Endothelial cell of umbilical vein (primary cell): ENCODE measurements at regions not wholly inside any gene's neighbourhood (a gene's known extent, or its start where the extent isn't known, plus 50 kb on each side); places are given as distances from the start of the nearest gene placed in this dataset.

Experiments
- BruUV-seq: library from RNA; stranded (reverse); fragments of 400-500 nt; replicated peaks from 2 replicates; lab custom pipeline; 2021; lab: Mats Ljungman, UMichigan
- CTCF ChIA-PET: fragments of 300-600, 350-600 bp; sonication (Branson Sonifier 250); formaldehyde crosslinking; loops from one replicate; lab custom pipeline; 2021; ENCODE audit warnings: antibody characterized with exemption, inconsistent platforms; lab: Charles Lee
- POLR2A ChIA-PET: fragments of 300-600, 350-600 bp; sonication (Branson Sonifier 250); formaldehyde crosslinking; loops from one replicate; lab custom pipeline; 2021; ENCODE audit warnings: antibody characterized with exemption, inconsistent platforms; lab: Charles Lee
- DNase-seq: peaks from one replicate; pipeline ENCODE4 v3.0.0-alpha.2; 2011; ENCODE audit warnings: low read depth, low spot score
- FAIRE-seq: peaks from 2 replicates; lab custom pipeline; 2011; peaks lifted over from hg19 to GRCh38; lab: Jason Lieb, UNC
- H2AFZ ChIP-seq: 2 replicates; pipeline ENCODE4 v1.6.0; 2012; ENCODE audit warnings: low read depth, low read length, control low read depth, inconsistent platforms
- H3K27ac ChIP-seq: 2 replicates; pipeline ENCODE4 v1.5.1; 2011; ENCODE audit warnings: low read depth, mild to moderate bottlenecking, control low read depth, low read length, moderate library complexity; ENCODE audit not compliant: insufficient read depth
- H3K27me3 ChIP-seq, 2 experiments: 2 replicates each; pipeline versions ENCODE4 v1.6.0 to v1.6.1; 2011; ENCODE audit warnings: low read length in 2 of 2, mixed read lengths in 1 of 2; ENCODE audit not compliant: control insufficient read depth in 2 of 2, insufficient read depth in 2 of 2
- H3K36me3 ChIP-seq, 2 experiments: 2 replicates in 1 of 2; 3 replicates in 1 of 2; pipeline ENCODE4 v1.5.1; 2011; ENCODE audit warnings: low read length in 2 of 2, mild to moderate bottlenecking in 1 of 2, moderate library complexity in 1 of 2; ENCODE audit not compliant: control insufficient read depth in 2 of 2, insufficient read depth in 2 of 2; ENCODE audit errors: extremely low read depth in 1 of 2
- H3K4me1 ChIP-seq: 3 replicates; pipeline ENCODE4 v1.5.1; 2011; ENCODE audit warnings: mild to moderate bottlenecking, low read length; ENCODE audit not compliant: control insufficient read depth, insufficient read depth; ENCODE audit errors: extremely low read depth
- H3K4me2 ChIP-seq: 2 replicates; pipeline ENCODE4 v1.6.1; 2011; ENCODE audit warnings: low read length, control low read depth, mixed read lengths; ENCODE audit not compliant: insufficient read depth
- H3K4me3 ChIP-seq, 3 experiments: fragments of 200-600 bp in 1 of 3; sonication (generic), shearing (Covaris generic) in 1 of 3; replicated peaks in 1 of 3; 2 replicates each; pipeline ENCODE4 v1.5.1; 2011 to 2016; ENCODE audit warnings: control low read depth in 3 of 3, low read length in 3 of 3, mild to moderate bottlenecking in 2 of 3, inconsistent platforms in 1 of 3, low read depth in 1 of 3, moderate library complexity in 1 of 3; ENCODE audit not compliant: insufficient read depth in 1 of 3
- H3K79me2 ChIP-seq: 2 replicates; pipeline ENCODE4 v1.6.0; 2012; ENCODE audit warnings: low read length, inconsistent platforms; ENCODE audit not compliant: control insufficient read depth, insufficient read depth
- H3K9ac ChIP-seq: replicated peaks from 2 replicates; pipeline ENCODE3; 2011; ENCODE audit warnings: low read length, control low read depth; ENCODE audit not compliant: insufficient read depth; ENCODE audit errors: extremely low read depth
- H3K9me1 ChIP-seq: replicated peaks from 3 replicates; pipeline ENCODE4 v1.6.0; 2011; ENCODE audit warnings: mild to moderate bottlenecking, low read length; ENCODE audit not compliant: control insufficient read depth, insufficient read depth; ENCODE audit errors: extremely low read depth
- H3K9me3 ChIP-seq: replicated peaks from 2 replicates; pipeline ENCODE4 v1.5.1; 2012; ENCODE audit warnings: low read length, inconsistent platforms; ENCODE audit not compliant: control insufficient read depth, insufficient read depth
- H4K20me1 ChIP-seq: replicated peaks from 2 replicates; pipeline ENCODE3; 2011; ENCODE audit warnings: mild to moderate bottlenecking, low read length; ENCODE audit not compliant: control insufficient read depth, insufficient read depth; ENCODE audit errors: extremely low read depth
- CTCF ChIP-seq, 2 donors: IDR thresholded peaks; 1 replicate in 1 of 2; 2 replicates in 1 of 2; pipeline ENCODE4 v1.5.1; 2011; ENCODE audit warnings: low read length in 2 of 2, mild to moderate bottlenecking in 2 of 2, moderate library complexity in 2 of 2, control low read depth in 1 of 2, inconsistent platforms in 1 of 2, low read depth in 1 of 2; ENCODE audit not compliant: insufficient read depth in 1 of 2; ENCODE audit errors: extremely low read depth in 1 of 2
- EZH2 ChIP-seq: IDR thresholded peaks from 2 replicates; pipeline ENCODE4 v1.6.1; 2012; ENCODE audit warnings: borderline replicate concordance, low read depth, mild to moderate bottlenecking, moderate library complexity, low read length, inconsistent platforms; ENCODE audit not compliant: severe bottlenecking
- FOS ChIP-seq: IDR thresholded peaks from 2 replicates; pipeline ENCODE4 v1.6.1; 2011; ENCODE audit warnings: mild to moderate bottlenecking, low read length, moderate library complexity, borderline replicate concordance; ENCODE audit not compliant: insufficient read depth
- GATA2 ChIP-seq: IDR thresholded peaks from 2 replicates; pipeline ENCODE4 v1.7.0; 2011; ENCODE audit warnings: low read depth, mild to moderate bottlenecking, moderate library complexity, mixed read lengths, low read length; ENCODE audit not compliant: insufficient read length, insufficient read depth
- JUN ChIP-seq: IDR thresholded peaks from 2 replicates; pipeline ENCODE4 v1.6.1; 2011; ENCODE audit warnings: borderline replicate concordance, low read depth; ENCODE audit not compliant: insufficient read length, insufficient read depth
- MAX ChIP-seq: IDR thresholded peaks from 2 replicates; pipeline ENCODE4 v1.6.1; 2011; ENCODE audit not compliant: insufficient read depth, insufficient read length
- MYC ChIP-seq: IDR thresholded peaks from one replicate; pipeline ENCODE4 v1.6.1; 2011; ENCODE audit warnings: mild to moderate bottlenecking, low read depth, low read length
- POLR2A ChIP-seq: IDR thresholded peaks from 2 replicates; pipeline ENCODE4 v1.6.1; 2012; ENCODE audit warnings: low read depth, mild to moderate bottlenecking, control low read depth, low read length
- POLR2AphosphoS5 ChIP-seq: IDR thresholded peaks from 2 replicates; pipeline ENCODE4 v1.6.1; 2012; ENCODE audit warnings: low read depth, mild to moderate bottlenecking, control low read depth, low read length, moderate library complexity; ENCODE audit not compliant: insufficient read depth
- dilution Hi-C: fragments of 300-500 bp; cut with MboI; formaldehyde crosslinking; loops from one replicate; pipeline ENCODE4 v1.15.0; 2019; ENCODE audit warnings: low sequenced_read_pairs; ENCODE audit not compliant: extremely low pct_ligation_motif_present
- intact Hi-C: fragments of 100-400 bp; cut with micrococcal nuclease; formaldehyde crosslinking; loops from one replicate; pipeline ENCODE4 v1.10.0; 2022

GRCh38 chr13:67776151-67776550 lies 546.0 kb upstream of the PCDH9 start:
- POLR2A ChIA-PET = no interaction called here
- no peaks in the 10 kb centered on the region for H3K9me1 ChIP-seq
- H4K20me1 ChIP-seq = no peaks in the 10 kb centered on the region

More at GRCh38 chr13:67776151-67776550, 546.0 kb upstream of the PCDH9 start:
- dilution Hi-C loops (no loop called here), intact Hi-C loops (no loop called here)
- DNase-seq (no peak), FAIRE-seq (no peak)
- H3K4me3 ChIP-seq = no peak overlapping the region
- no peaks in the 10 kb centered on the region for H3K36me3 ChIP-seq
- H3K4me2 ChIP-seq = no peak overlapping the region
- H3K79me2 ChIP-seq = no peaks in the 10 kb centered on the region
- no peak overlapping the region for H2AFZ ChIP-seq
- no peak overlapping the region for H3K9ac ChIP-seq
- no peak overlapping the region for H3K27ac ChIP-seq
- no TSS peak for BruUV-seq
- TF ChIP-seq MAX (no peak), MYC (no peak), POLR2AphosphoS5 (no peak), GATA2 (no peak), POLR2A (no peak), FOS (no peak), CTCF (IDR thresholded peaks at IDR 0.05; ENCODE audit: extremely low read depth in 1 of 2, insufficient read depth in 1 of 2, low read depth in 1 of 2, low read length in 2 of 2) (no peak), EZH2 (no peak), JUN (no peak)
- H3K9me3 ChIP-seq = no peaks in the 10 kb centered on the region
- CTCF ChIA-PET = no interaction called here
- no peaks in the 10 kb centered on the region for H3K27me3 ChIP-seq
- no peaks in the 10 kb centered on the region for H3K4me1 ChIP-seq
